D721Med (cell line): ENCODE measurements at regions not wholly inside any gene's neighbourhood (a gene's known extent, or its start where the extent isn't known, plus 50 kb on each side); places are given as distances from the start of the nearest gene placed in this dataset.

Experiments used
- DNase-seq: peaks from one replicate; pipeline ENCODE4 v3.0.0; 2011; ENCODE audit warnings: low spot score; ENCODE audit not compliant: insufficient read length
- FAIRE-seq: peaks from 2 replicates; lab custom pipeline; 2011; peaks lifted over from hg19 to GRCh38; lab: Jason Lieb, UNC
- TF ChIP-seq, protein P1 (sequence below): IDR thresholded peaks from 2 replicates; pipeline ENCODE4 v1.5.1; 2012; ENCODE audit warnings: mild to moderate bottlenecking, control low read depth; ENCODE audit not compliant: insufficient read depth; ENCODE audit errors: missing control alignments

DNA sequence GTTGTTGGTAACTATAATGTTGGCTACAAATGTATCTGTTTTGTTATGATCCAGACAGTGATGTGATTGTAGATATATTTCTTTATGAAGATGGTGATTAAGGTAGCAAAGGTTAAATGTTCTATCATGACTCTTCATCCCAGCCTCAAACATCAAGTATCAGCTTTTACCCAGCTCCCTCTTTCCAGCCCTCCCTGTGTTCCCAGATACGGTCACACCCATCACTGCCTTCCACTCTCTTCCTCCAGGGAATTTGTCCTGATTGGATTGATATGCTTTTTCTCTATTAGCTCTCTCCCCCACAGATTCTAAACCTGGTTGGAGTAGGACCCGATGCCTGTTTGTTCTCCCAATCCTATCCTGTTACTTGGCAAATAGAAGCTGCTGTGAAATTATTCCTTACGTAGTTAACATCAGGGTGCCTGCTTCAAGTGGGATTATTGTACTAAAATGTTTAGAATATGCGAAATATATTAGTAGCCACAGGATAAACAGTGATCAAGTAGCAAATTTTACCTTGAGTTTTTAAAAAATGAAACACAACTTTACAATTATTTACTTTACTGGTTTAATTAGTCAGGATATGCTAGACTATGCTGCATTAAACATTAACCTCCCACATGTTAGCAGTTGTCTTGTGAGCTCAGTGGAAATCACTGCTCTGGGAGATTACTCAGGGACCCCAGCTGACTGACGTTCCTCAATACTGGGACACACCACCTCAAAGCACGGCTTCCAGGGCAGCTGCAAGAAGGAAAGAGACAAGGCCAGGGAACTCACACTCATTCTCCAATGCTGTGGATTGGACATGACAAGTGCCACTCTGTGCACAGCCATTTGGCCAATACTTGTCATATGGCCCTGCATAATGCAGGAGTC, 165.3 kb downstream of the ALX1 start:
- TF ChIP-seq, protein P1, sequence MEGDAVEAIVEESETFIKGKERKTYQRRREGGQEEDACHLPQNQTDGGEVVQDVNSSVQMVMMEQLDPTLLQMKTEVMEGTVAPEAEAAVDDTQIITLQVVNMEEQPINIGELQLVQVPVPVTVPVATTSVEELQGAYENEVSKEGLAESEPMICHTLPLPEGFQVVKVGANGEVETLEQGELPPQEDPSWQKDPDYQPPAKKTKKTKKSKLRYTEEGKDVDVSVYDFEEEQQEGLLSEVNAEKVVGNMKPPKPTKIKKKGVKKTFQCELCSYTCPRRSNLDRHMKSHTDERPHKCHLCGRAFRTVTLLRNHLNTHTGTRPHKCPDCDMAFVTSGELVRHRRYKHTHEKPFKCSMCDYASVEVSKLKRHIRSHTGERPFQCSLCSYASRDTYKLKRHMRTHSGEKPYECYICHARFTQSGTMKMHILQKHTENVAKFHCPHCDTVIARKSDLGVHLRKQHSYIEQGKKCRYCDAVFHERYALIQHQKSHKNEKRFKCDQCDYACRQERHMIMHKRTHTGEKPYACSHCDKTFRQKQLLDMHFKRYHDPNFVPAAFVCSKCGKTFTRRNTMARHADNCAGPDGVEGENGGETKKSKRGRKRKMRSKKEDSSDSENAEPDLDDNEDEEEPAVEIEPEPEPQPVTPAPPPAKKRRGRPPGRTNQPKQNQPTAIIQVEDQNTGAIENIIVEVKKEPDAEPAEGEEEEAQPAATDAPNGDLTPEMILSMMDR = no peak
- DNase-seq (no peak), FAIRE-seq (no peak)

DNA sequence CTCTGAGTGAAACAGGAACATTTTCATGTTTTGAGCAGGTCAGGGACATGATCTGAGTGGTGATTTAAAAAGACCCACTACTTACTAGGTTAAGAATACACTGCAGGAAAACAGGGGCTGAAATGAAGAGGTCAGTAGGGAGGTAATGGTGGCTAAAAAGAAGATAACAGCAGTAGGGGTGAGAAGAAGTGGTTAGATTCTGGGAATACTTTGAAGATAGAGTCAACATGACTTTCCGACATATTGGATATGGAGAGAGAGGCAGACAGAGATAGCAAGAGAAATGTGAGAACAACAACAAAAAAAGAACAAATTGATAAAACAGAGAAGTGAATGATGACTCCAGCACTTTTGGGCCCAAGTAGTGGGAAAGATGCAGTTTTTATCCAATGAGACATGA, 168.0 kb downstream of the ALX1 start:
- DNase-seq (no peak), FAIRE-seq (no peak)
- TF ChIP-seq, protein P1 = no peak

DNA sequence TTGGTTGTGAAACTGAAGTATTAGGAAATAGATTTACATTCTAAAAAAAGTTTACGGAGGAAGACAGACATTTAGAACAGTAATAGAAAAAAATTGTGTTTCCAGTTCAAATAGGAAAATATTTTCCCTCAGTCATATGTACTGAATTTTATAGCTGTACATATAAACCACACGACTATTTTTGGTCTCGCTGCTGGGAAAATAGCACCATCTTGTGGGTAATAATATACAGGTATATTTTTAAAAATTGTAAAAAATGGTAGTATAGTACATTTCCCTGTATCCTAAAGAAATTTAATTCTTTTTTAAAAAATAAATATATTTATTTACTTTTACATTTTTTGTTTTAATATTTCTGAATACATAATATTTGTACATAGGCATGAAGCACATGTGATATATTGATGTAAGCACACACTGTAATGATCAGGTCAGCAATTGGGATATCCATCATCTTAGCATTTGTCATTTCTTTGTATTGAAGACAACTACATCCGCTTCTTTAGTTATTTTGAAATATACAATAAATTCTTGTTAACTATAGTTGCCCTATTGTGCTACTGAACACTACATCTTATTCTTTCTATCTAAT, 168.6 kb downstream of the ALX1 start:
- TF ChIP-seq, protein P1 = peak; percentile 41
- FAIRE-seq (no peak), DNase-seq (no peak)

DNA sequence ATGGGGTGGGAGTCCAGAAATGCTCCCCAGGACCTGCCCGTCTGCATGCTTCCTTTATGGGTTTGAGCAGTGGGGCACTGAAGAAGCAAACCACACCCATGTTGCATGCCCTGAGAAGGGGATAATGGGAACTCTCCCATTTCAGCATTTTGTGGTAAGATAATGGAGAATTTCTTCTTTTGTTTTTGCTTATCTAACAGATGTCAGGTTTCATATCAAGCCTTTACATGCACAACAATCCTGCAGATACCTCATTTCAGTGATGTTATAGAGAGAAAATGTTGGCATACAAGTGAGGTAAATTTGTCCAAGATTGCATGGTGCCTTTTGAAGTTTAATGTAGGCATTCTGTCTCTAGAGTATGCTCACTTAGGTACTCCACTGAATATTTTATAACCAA, 177.0 kb downstream of the ALX1 start:
- FAIRE-seq (no peak), DNase-seq (no peak)
- TF ChIP-seq, protein P1 = no peak

DNA sequence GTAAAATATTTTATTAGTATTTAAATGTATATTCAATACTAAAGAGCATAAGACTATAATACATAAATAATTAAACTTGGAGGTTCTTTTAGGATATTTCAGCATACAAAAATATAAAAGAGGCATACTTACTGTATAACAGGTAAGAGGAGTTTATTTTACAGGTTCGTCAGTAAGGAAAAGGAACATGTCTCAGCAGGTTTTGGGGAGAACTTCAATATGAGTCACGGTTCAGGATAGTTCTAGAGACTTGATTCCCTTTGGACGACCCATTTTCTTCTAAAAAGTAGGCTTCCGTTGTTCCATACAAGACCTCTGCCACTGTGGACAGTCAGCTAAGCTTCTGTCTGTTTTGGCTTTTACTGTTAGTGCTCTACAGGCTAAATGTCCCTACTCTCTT, 181.1 kb downstream of the ALX1 start:
- no peak for FAIRE-seq
- TF ChIP-seq, protein P1 = no peak
- DNase-seq = no peak

DNA sequence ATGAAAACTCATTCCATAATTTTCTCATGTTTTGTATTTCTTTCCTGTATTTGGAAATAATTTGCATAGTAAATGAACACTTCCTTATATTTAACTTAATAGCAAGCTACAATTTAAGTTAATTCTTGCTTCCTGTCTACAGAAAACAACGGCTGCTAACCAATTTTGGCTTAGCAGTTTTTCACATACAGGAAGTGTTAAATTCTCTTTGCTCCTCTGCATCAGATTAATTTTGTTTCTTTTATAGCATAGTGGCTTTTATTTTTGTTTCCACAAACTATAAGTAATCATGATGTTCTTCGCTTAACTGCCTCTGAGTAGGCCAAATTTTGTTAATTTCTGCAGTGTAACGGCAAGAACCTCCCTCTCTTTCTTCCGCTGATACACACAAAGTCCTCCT, 182.9 kb downstream of the ALX1 start:
- DNase-seq = no peak
- TF ChIP-seq, protein P1 = no peak
- FAIRE-seq = no peak

DNA sequence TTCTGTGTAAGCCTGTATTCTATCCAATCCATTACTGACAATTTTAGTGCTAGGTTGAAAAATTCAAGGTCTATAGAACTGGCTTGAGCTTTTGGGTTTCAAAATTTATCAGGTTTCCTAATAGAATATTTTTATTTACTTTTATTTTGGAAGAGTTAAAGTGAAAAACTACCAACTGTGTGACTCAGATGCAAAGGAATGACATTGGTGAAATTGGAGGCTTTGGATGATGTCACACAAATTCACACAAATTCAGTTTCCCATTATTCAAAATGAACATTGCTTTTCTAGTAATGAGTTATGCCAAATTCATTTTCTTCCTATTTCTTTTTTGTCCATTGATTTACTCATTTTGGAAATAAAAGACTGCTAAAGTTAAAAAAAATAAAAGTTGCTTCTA, 186.9 kb downstream of the ALX1 start:
- TF ChIP-seq, protein P1 = no peak
- DNase-seq (no peak), FAIRE-seq (no peak)
